ENCODE measurements at regions not wholly inside any gene's neighbourhood (a gene's known extent, or its start where the extent isn't known, plus 50 kb on each side); places are given as distances from the start of the nearest gene placed in this dataset.

GRCh38 chr6:40322336-40322735 lies 264.8 kb downstream of the LRFN2 start:
- no peak for DNase-seq (ENCODE audit: extremely low read depth, low read depth)
- TF ChIP-seq CTCF (IDR thresholded peaks at IDR 0.05; ENCODE audit: low read depth, low read length): no peak

GRCh38 chr6:40321616-40322015 lies 265.5 kb downstream of the LRFN2 start:
- no peak for DNase-seq (ENCODE audit: extremely low read depth, low read depth)
- TF ChIP-seq CTCF (IDR thresholded peaks at IDR 0.05; ENCODE audit: low read depth, low read length): no peak

- no peak for DNase-seq (ENCODE audit: extremely low read depth, low read depth)
- TF ChIP-seq CTCF (IDR thresholded peaks at IDR 0.05; ENCODE audit: low read depth, low read length): no peak
Measured at GRCh38 chr6:40320947-40321346, 266.2 kb downstream of the LRFN2 start.

- DNase-seq (ENCODE audit: extremely low read depth, low read depth): no peak
- TF ChIP-seq CTCF (IDR thresholded peaks at IDR 0.05; ENCODE audit: low read depth, low read length): no peak
Measured at GRCh38 chr6:40320441-40320840, 266.7 kb downstream of the LRFN2 start.

GRCh38 chr6:40319124-40319523 lies 268.0 kb downstream of the LRFN2 start:
- no peak for DNase-seq (ENCODE audit: extremely low read depth, low read depth)
- TF ChIP-seq CTCF (IDR thresholded peaks at IDR 0.05; ENCODE audit: low read depth, low read length): no peak

GRCh38 chr6:40315060-40315459 lies 272.1 kb downstream of the LRFN2 start:
- DNase-seq (ENCODE audit: extremely low read depth, low read depth): no peak
- TF ChIP-seq CTCF (IDR thresholded peaks at IDR 0.05; ENCODE audit: low read depth, low read length): no peak

- no peak for TF ChIP-seq CTCF (IDR thresholded peaks at IDR 0.05; ENCODE audit: low read depth, low read length)
- no peak for DNase-seq (ENCODE audit: extremely low read depth, low read depth)
Measured at GRCh38 chr6:40313582-40313981, 273.6 kb downstream of the LRFN2 start.
